ENCODE measurements at regions not wholly inside any gene's neighbourhood (a gene's known extent, or its start where the extent isn't known, plus 50 kb on each side); places are given as distances from the start of the nearest gene placed in this dataset.

DNA sequence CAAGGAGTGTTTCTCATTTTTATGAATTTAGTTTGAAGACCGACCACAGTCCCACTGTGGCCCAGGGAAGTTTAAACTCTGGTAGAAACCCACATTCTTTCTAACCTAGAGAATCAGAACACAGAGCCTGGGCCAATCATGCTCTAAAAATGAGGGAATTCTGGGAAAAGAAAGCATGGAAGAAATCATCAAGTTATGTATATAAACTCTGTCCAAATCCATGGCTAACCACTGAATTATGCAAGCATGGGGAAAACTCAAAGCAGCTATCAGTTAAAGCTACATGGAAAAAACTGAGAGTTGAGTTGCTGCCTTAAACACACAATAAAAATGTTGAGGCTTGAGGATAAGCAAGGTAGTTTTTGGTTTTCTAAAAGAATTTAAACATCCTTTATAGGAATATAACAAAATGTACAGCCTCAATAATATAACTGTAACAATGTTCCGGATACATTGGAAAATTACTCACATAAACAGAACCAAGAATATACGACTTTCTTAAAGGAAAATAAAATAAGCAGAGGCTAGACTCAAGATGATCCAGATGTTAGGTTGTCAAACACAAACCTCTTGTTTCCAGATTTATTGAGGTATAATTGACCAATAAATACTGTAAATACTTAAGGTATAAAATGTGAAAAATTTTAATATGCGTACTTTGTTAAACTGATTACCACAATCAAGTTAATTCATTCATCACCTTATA lies 311.2 kb upstream of the GNAI1 start:
- no peak overlapping the region for H3K27ac Mint-ChIP-seq
- Histone ChIP-seq H3K9ac (ENCODE audit: extremely low read depth, low read length, poor library complexity, severe bottlenecking) (no peak overlapping the region), H3K4me1 (ENCODE audit: control insufficient read depth, insufficient read depth, low read length) (peaks cover under 1% of the 10 kb centered on the region), H3K4me3 (ENCODE audit: low read length) (no peak overlapping the region), H3K36me3 (ENCODE audit: control insufficient read depth, insufficient read depth, low read length) (no peaks in the 10 kb centered on the region), H3K27ac (ENCODE audit: low read depth, low read length) (no peak overlapping the region), H3K27me3 (ENCODE audit: control insufficient read depth, insufficient read depth, low read length, poor library complexity, severe bottlenecking) (no peaks in the 10 kb centered on the region), H3K9me3 (ENCODE audit: control insufficient read depth, low read length) (peaks cover 5% of the 10 kb centered on the region)
- no peaks in the 10 kb centered on the region for H3K9me3 Mint-ChIP-seq
- no peak overlapping the region for H3K4me3 Mint-ChIP-seq
- H3K27me3 Mint-ChIP-seq (ENCODE audit: insufficient read depth) = peaks cover 2% of the 10 kb centered on the region
- WGBS, 2 experiments (ENCODE audit: insufficient coverage in 1 of 2, insufficient read length in 1 of 2) = 87 to 100% methylated on average over 1 to 3 of the region's 4 CpGs
- peaks cover 3% of the 10 kb centered on the region for H3K4me1 Mint-ChIP-seq
- TF ChIP-seq, protein P1, sequence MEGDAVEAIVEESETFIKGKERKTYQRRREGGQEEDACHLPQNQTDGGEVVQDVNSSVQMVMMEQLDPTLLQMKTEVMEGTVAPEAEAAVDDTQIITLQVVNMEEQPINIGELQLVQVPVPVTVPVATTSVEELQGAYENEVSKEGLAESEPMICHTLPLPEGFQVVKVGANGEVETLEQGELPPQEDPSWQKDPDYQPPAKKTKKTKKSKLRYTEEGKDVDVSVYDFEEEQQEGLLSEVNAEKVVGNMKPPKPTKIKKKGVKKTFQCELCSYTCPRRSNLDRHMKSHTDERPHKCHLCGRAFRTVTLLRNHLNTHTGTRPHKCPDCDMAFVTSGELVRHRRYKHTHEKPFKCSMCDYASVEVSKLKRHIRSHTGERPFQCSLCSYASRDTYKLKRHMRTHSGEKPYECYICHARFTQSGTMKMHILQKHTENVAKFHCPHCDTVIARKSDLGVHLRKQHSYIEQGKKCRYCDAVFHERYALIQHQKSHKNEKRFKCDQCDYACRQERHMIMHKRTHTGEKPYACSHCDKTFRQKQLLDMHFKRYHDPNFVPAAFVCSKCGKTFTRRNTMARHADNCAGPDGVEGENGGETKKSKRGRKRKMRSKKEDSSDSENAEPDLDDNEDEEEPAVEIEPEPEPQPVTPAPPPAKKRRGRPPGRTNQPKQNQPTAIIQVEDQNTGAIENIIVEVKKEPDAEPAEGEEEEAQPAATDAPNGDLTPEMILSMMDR (conservative IDR thresholded peaks at IDR 0.05) = no peak
- no peaks in the 10 kb centered on the region for H3K36me3 Mint-ChIP-seq (ENCODE audit: low read depth)
- DNase-seq = no peak

DNA sequence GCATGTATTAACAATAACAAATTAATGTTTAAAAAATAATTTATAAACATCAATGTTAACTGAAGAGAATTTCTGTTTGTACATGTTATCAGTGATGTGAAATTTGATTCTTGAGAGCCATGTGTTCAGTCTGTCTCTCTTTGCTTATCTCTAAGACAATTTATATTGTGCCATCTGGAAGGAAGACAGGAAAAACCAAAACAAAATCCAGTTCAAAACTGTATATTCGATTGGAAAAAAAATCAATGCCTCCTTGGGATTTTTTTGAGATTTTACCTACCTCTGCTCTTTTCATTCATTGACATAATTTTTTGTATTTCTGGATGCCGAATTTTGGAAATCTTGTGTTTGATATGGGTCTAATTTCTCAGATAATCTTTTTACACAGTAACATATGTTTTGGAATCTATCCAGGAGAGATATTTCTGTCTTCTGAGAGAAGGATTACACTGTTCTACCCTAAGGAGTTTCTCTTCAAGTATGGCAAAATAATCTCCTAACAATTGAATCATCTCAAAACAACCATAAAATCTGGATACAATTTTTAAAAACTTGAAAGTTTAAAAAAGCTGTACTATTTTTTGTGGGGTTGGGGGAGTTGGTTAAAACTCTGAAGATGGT lies 311.9 kb upstream of the GNAI1 start:
- TF ChIP-seq, protein P1 (conservative IDR thresholded peaks at IDR 0.05) = no peak
- Histone ChIP-seq H3K9ac (ENCODE audit: extremely low read depth, low read length, poor library complexity, severe bottlenecking) (no peak overlapping the region), H3K27ac (ENCODE audit: low read depth, low read length) (no peak overlapping the region), H3K9me3 (ENCODE audit: control insufficient read depth, low read length) (peaks cover 5% of the 10 kb centered on the region), H3K4me3 (ENCODE audit: low read length) (no peak overlapping the region), H3K27me3 (ENCODE audit: control insufficient read depth, insufficient read depth, low read length, poor library complexity, severe bottlenecking) (no peaks in the 10 kb centered on the region), H3K4me1 (ENCODE audit: control insufficient read depth, insufficient read depth, low read length) (no peaks in the 10 kb centered on the region), H3K36me3 (ENCODE audit: control insufficient read depth, insufficient read depth, low read length) (no peaks in the 10 kb centered on the region)
- Mint-ChIP-seq H3K36me3 (ENCODE audit: low read depth) (no peaks in the 10 kb centered on the region), H3K4me1 (no peaks in the 10 kb centered on the region), H3K9me3 (no peaks in the 10 kb centered on the region), H3K4me3 (no peak overlapping the region), H3K27me3 (ENCODE audit: insufficient read depth) (peaks cover 2% of the 10 kb centered on the region), H3K27ac (no peak overlapping the region)
- DNase-seq = no peak
- 86% methylated on average over 2 of the region's 2 CpGs; no CpG with 5 or more reads in 1 of the 2 experiments for WGBS, 2 experiments (ENCODE audit: insufficient coverage in 1 of 2, insufficient read length in 1 of 2)

DNA sequence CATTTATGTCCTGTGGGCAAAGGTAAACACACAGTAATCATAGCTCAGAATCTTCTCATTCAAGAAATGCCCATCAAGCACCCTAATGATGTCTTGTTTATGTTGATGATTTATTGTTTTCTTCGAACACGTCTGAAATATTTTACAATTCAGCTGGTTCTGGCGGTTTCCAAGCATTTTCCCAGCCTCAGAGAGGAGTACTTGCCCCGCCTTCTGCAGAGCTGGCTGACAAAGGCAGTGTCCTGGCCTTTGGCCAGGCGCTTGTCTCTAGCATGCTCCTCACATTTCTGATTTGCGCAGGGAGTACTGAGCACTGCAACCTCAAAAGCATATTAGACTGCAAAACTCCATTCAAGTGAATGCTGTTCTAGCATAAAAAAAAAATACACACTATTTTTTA lies 314.2 kb upstream of the GNAI1 start:
- no peaks in the 10 kb centered on the region for H3K36me3 ChIP-seq (ENCODE audit: control insufficient read depth, insufficient read depth, low read length)
- H3K9ac ChIP-seq (ENCODE audit: extremely low read depth, low read length, poor library complexity, severe bottlenecking) = no peak overlapping the region
- no peaks in the 10 kb centered on the region for H3K9me3 Mint-ChIP-seq
- H3K27ac Mint-ChIP-seq = no peak overlapping the region
- peaks cover 2% of the 10 kb centered on the region for H3K27me3 Mint-ChIP-seq (ENCODE audit: insufficient read depth)
- no peaks in the 10 kb centered on the region for H3K4me1 Mint-ChIP-seq
- no peaks in the 10 kb centered on the region for H3K9me3 ChIP-seq (ENCODE audit: control insufficient read depth, low read length)
- H3K4me3 Mint-ChIP-seq = no peak overlapping the region
- H3K36me3 Mint-ChIP-seq (ENCODE audit: low read depth) = no peaks in the 10 kb centered on the region
- 86% methylated on average over 6 of the region's 6 CpGs for WGBS, 2 experiments (ENCODE audit: insufficient coverage in 1 of 2, insufficient read length in 1 of 2)
- no peaks in the 10 kb centered on the region for H3K27me3 ChIP-seq (ENCODE audit: control insufficient read depth, insufficient read depth, low read length, poor library complexity, severe bottlenecking)
- no peak overlapping the region for H3K4me3 ChIP-seq (ENCODE audit: low read length)
- no peak overlapping the region for H3K27ac ChIP-seq (ENCODE audit: low read depth, low read length)
- TF ChIP-seq, protein P1 (conservative IDR thresholded peaks at IDR 0.05) = no peak
- no peaks in the 10 kb centered on the region for H3K4me1 ChIP-seq (ENCODE audit: control insufficient read depth, insufficient read depth, low read length)
- DNase-seq = no peak

All from endodermal cell (in vitro differentiated cells).